ENCODE measurements at regions not wholly inside any gene's neighbourhood (a gene's known extent, or its start where the extent isn't known, plus 50 kb on each side); places are given as distances from the start of the nearest gene placed in this dataset.

DNA sequence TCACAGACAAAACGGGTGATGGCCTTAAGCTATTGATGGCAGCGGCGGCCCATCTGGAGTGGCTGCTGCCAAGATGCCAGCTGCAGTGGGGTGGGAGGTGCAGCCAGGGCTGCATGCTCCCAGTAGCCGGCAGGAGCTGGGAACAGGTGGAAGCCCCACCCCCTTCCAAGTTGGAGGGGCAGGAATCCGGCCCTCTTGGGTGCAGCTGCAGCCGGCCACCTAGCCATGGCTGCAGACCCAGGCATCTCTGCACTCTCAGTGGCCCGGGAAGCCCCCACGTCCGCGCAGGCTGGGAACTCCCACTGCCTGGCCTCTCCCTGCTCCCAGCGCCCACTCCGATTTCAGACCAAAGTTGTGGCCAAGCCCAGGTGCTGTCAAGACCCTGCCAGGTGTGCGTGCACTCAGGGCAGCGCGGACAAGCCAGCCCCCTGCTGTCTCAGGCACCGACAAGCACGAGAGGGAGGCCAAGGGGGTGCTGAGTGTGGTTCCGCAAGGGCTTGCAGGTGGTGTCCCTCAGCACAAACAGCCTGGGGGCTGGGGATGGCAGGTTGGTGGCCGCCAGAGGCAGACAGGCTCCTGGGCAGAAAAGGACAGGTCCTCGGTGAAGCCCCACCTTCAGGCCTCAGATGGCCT lies 115.1 kb upstream of the TSLP start:
- TF ChIP-seq, protein P1, sequence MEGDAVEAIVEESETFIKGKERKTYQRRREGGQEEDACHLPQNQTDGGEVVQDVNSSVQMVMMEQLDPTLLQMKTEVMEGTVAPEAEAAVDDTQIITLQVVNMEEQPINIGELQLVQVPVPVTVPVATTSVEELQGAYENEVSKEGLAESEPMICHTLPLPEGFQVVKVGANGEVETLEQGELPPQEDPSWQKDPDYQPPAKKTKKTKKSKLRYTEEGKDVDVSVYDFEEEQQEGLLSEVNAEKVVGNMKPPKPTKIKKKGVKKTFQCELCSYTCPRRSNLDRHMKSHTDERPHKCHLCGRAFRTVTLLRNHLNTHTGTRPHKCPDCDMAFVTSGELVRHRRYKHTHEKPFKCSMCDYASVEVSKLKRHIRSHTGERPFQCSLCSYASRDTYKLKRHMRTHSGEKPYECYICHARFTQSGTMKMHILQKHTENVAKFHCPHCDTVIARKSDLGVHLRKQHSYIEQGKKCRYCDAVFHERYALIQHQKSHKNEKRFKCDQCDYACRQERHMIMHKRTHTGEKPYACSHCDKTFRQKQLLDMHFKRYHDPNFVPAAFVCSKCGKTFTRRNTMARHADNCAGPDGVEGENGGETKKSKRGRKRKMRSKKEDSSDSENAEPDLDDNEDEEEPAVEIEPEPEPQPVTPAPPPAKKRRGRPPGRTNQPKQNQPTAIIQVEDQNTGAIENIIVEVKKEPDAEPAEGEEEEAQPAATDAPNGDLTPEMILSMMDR (IDR thresholded peaks at IDR 0.05; ENCODE audit: low read depth, low read length, poor library complexity, severe bottlenecking): no peak
- no peak for TF ChIP-seq EZH2phosphoT487 (IDR thresholded peaks at IDR 0.05; ENCODE audit: borderline replicate concordance, low read length)
